ENCODE measurements at regions not wholly inside any gene's neighbourhood (a gene's known extent, or its start where the extent isn't known, plus 50 kb on each side); places are given as distances from the start of the nearest gene placed in this dataset.

GRCh38 chr1:229068270-229068987 lies 202.5 kb upstream of the RAB4A start:
- H3K27me3 ChIP-seq (ENCODE audit: control insufficient read depth, insufficient read depth, low read length): 0 out of 2 replicates have a peak, but pooled peaks cover 2% of the 10 kb centered on the region
- TF ChIP-seq SIN3A (IDR thresholded peaks at IDR 0.05; ENCODE audit: borderline replicate concordance, insufficient read depth, low read depth, low read length): no peak
- TF ChIP-seq REST (IDR thresholded peaks at IDR 0.05; ENCODE audit: insufficient read depth in 1 of 2, low read depth in 2 of 2, low read length in 1 of 2): no peak
- TF ChIP-seq CTCF (IDR thresholded peaks at IDR 0.05): no peak
- no peak for TF ChIP-seq POLR2AphosphoS5 (IDR thresholded peaks at IDR 0.05; ENCODE audit: low read depth, low read length)
- H3K9me3 ChIP-seq (ENCODE audit: control insufficient read depth, insufficient read depth, low read depth, low read length): no peaks in the 10 kb centered on the region
- H3K4me3 ChIP-seq (ENCODE audit: low read depth in 2 of 2, low read length in 2 of 2): no peak overlapping the region
- H3K36me3 ChIP-seq (ENCODE audit: control insufficient read depth, insufficient read depth, low read length): no peaks in the 10 kb centered on the region
- BruUV-seq (replicated peaks): no TSS peak
- ChIA-PET POLR2A (no interaction called here), CTCF (no interaction called here)
- DNase-seq (ENCODE audit: low read depth, low spot score) (no peak), ATAC-seq (no peak)
- H3K4me1 ChIP-seq (ENCODE audit: control insufficient read depth, insufficient read depth, low read length): no peaks in the 10 kb centered on the region
- in situ Hi-C loops (cut with HindIII; ENCODE audit: low pct_unique_long_range_greater_than_20kb, low sequenced_read_pairs) (no loop called here), intact Hi-C loops (cut with micrococcal nuclease; ENCODE audit: unreplicated experiment) (no loop called here)
- H3K27ac ChIP-seq (ENCODE audit: low read length): no peak overlapping the region

- Histone ChIP-seq H3K4me3 (ENCODE audit: low read depth in 2 of 2, low read length in 2 of 2) (no peak overlapping the region), H3K27ac (ENCODE audit: low read length) (no peak overlapping the region), H3K27me3 (ENCODE audit: control insufficient read depth, insufficient read depth, low read length) (no peaks in the 10 kb centered on the region), H3K36me3 (ENCODE audit: control insufficient read depth, insufficient read depth, low read length) (no peaks in the 10 kb centered on the region), H3K9me3 (ENCODE audit: control insufficient read depth, insufficient read depth, low read depth, low read length) (no peaks in the 10 kb centered on the region), H3K4me1 (ENCODE audit: control insufficient read depth, insufficient read depth, low read length) (no peaks in the 10 kb centered on the region)
- ATAC-seq (no peak), DNase-seq (ENCODE audit: low read depth, low spot score) (no peak)
- no TSS peak for BruUV-seq (replicated peaks)
- intact Hi-C loops (cut with micrococcal nuclease; ENCODE audit: unreplicated experiment): no loop called here
- CTCF ChIA-PET: interaction anchor here (0.6 kb wide), 1 partner anchor 354 kb away, joined by 3 read pairs; no protein-coding TSS in a partner anchor
- in situ Hi-C loops (cut with HindIII; ENCODE audit: low pct_unique_long_range_greater_than_20kb, low sequenced_read_pairs): no loop called here
- TF ChIP-seq TCF7L2 (IDR thresholded peaks at IDR 0.05; ENCODE audit: low read depth, low read length) (no peak), REST (IDR thresholded peaks at IDR 0.05; ENCODE audit: insufficient read depth in 1 of 2, low read depth in 2 of 2, low read length in 1 of 2) (no peak), CTCF (IDR thresholded peaks at IDR 0.05) (no peak), SIN3A (IDR thresholded peaks at IDR 0.05; ENCODE audit: borderline replicate concordance, insufficient read depth, low read depth, low read length) (no peak), POLR2AphosphoS5 (IDR thresholded peaks at IDR 0.05; ENCODE audit: low read depth, low read length) (no peak)
- POLR2A ChIA-PET: no interaction called here
These were observed 201.7 kb upstream of the RAB4A start for GRCh38 chr1:229069176-229069575.

All from Panc1 (cell line).